ENCODE measurements at regions not wholly inside any gene's neighbourhood (a gene's known extent, or its start where the extent isn't known, plus 50 kb on each side); places are given as distances from the start of the nearest gene placed in this dataset.

- TF ChIP-seq BACH2 (CRISPR knock-in tag; IDR thresholded peaks at IDR 0.05; ENCODE audit: borderline replicate concordance) (no peak), ZNF565 (CRISPR knock-in tag; conservative IDR thresholded peaks at IDR 0.05; ENCODE audit: low read depth) (no peak), ARNTL (CRISPR knock-in tag; IDR thresholded peaks at IDR 0.05; ENCODE audit: borderline replicate concordance, low read depth) (no peak), CREB5 (CRISPR knock-in tag; IDR thresholded peaks at IDR 0.05; ENCODE audit: low read depth) (no peak), PATZ1 (CRISPR knock-in tag; IDR thresholded peaks at IDR 0.05; ENCODE audit: borderline replicate concordance) (no peak)
Measured at GRCh38 chr5:106600803-106601202, 1069.9 kb downstream of the EFNA5 start.
